Transverse colon (tissue), 4 donors: ENCODE measurements at regions not wholly inside any gene's neighbourhood (a gene's known extent, or its start where the extent isn't known, plus 50 kb on each side); places are given as distances from the start of the nearest gene placed in this dataset.

Source experiments
- DNase-seq: peaks from one replicate; pipeline ENCODE4 v3.0.0-alpha.2; 2019
- H3K27ac ChIP-seq, 4 donors: fragments of 200-600 bp; sonication (generic); 2 replicates each; pipeline ENCODE4 v1.5.1; 2016 to 2018; ENCODE audit warnings: inconsistent platforms in 4 of 4
- H3K27me3 ChIP-seq: fragments of 200-600 bp; sonication (generic); 2 replicates; pipeline ENCODE4 v1.5.1; 2017; ENCODE audit warnings: inconsistent platforms
- H3K36me3 ChIP-seq, 4 donors: fragments of 200-600 bp; sonication (generic); 2 replicates each; pipeline ENCODE4 v1.5.1; 2017 to 2019; ENCODE audit warnings: inconsistent platforms in 4 of 4
- H3K4me1 ChIP-seq, 4 donors: fragments of 200-600 bp; sonication (generic); 2 replicates each; pipeline ENCODE4 v1.5.1; 2017 to 2020; ENCODE audit warnings: inconsistent platforms in 4 of 4
- H3K4me3 ChIP-seq, 4 donors: fragments of 200-600 bp; sonication (generic); 1 replicate in 1 of 4; 2 replicates in 3 of 4; pipeline versions ENCODE4 v1.5.1 to v1.6.1; 2017 to 2019; ENCODE audit warnings: inconsistent platforms in 4 of 4
- H3K9me3 ChIP-seq, 2 donors: fragments of 200-600 bp; sonication (generic); 2 replicates each; pipeline ENCODE4 v1.5.1; 2017 to 2019; ENCODE audit warnings: inconsistent platforms in 2 of 2
- EP300 ChIP-seq: sonication (generic); formaldehyde crosslinking; IDR thresholded peaks from one replicate; pipeline ENCODE4 v1.6.1; 2017; ENCODE audit warnings: antibody characterized with exemption, low read depth
- POLR2A ChIP-seq: fragments of 450-650 bp; IDR thresholded peaks from one replicate; pipeline ENCODE4 v1.6.1; 2016; ENCODE audit warnings: antibody characterized with exemption, mild to moderate bottlenecking, moderate library complexity
- POLR2AphosphoS5 ChIP-seq, 3 donors: sonication (generic); formaldehyde crosslinking; IDR thresholded peaks; one replicate each; pipeline ENCODE4 v1.6.1; 2016; ENCODE audit warnings: antibody characterized with exemption in 3 of 3
- WGBS, 2 donors: methylation state at CpG; one replicate each; pipeline ENCODE4 v1.1.5; 2018; ENCODE audit warnings: low coverage in 1 of 2; 5-methylcytosine and 5-hydroxymethylcytosine counted together
- in situ Hi-C, 4 donors: fragments of 200-750 bp; cut with MboI; loops; one replicate each; pipeline versions ENCODE4 v1.15.0 to v1.15.1; 2017; ENCODE audit warnings: low sequenced_read_pairs in 3 of 4, low pct_ligation_motif_present in 1 of 4, low pct_unique_long_range_greater_than_20kb in 1 of 4
- intact Hi-C: fragments of 100-400 bp; cut with DNase I; formaldehyde crosslinking; loops from one replicate; pipeline ENCODE4 v1.15.1; 2023; ENCODE audit warnings: low total_unique reads
- TF ChIP-seq, protein P1 (sequence below), 5 experiments: fragments of 200-600 bp in 3 of 5; fragments of 450-650 bp in 2 of 5; sonication (generic) in 3 of 5; IDR thresholded peaks; 1 replicate in 2 of 5; 2 replicates in 3 of 5; pipeline ENCODE4 v1.5.1; 2016 to 2017; ENCODE audit warnings: antibody characterized with exemption in 5 of 5, inconsistent platforms in 3 of 5, mild to moderate bottlenecking in 2 of 5, moderate library complexity in 1 of 5

DNA sequence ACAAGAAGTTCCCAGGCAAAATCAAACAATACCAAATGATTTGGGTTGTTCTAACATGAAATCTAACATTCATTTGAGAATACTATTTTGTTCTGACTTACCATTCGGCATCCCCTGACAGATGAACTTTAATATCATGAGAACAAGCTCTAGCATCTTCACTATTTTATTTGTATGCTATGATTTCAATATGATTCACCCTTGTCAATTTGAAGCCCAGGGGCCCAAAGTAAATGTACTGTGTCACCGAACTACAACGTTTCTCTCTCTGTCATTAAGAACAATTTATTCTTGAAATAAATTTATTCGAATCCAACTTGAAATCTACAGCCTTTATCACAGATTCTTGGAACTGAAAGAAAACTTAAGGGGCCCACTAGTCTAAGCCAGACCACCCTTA lies 146.2 kb upstream of the RASSF8 start:
- TF ChIP-seq POLR2A (no peak), EP300 (no peak), POLR2AphosphoS5 (IDR thresholded peaks at IDR 0.05) (no peak)
- TF ChIP-seq, protein P1, sequence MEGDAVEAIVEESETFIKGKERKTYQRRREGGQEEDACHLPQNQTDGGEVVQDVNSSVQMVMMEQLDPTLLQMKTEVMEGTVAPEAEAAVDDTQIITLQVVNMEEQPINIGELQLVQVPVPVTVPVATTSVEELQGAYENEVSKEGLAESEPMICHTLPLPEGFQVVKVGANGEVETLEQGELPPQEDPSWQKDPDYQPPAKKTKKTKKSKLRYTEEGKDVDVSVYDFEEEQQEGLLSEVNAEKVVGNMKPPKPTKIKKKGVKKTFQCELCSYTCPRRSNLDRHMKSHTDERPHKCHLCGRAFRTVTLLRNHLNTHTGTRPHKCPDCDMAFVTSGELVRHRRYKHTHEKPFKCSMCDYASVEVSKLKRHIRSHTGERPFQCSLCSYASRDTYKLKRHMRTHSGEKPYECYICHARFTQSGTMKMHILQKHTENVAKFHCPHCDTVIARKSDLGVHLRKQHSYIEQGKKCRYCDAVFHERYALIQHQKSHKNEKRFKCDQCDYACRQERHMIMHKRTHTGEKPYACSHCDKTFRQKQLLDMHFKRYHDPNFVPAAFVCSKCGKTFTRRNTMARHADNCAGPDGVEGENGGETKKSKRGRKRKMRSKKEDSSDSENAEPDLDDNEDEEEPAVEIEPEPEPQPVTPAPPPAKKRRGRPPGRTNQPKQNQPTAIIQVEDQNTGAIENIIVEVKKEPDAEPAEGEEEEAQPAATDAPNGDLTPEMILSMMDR (IDR thresholded peaks at IDR 0.05): no peak
- no peak overlapping the region for H3K4me3 ChIP-seq
- no peak overlapping the region for H3K27ac ChIP-seq
- in situ Hi-C loops (no loop called here), intact Hi-C loops (no loop called here)
- no peaks in the 10 kb centered on the region for H3K27me3 ChIP-seq
- 78 to 81% methylated on average over 4 of the region's 4 CpGs for WGBS, 2 donors
- DNase-seq: no peak
- no peaks in the 10 kb centered on the region for H3K4me1 ChIP-seq
- H3K9me3 ChIP-seq: no peaks in the 10 kb centered on the region
- H3K36me3 ChIP-seq: no peaks in the 10 kb centered on the region

DNA sequence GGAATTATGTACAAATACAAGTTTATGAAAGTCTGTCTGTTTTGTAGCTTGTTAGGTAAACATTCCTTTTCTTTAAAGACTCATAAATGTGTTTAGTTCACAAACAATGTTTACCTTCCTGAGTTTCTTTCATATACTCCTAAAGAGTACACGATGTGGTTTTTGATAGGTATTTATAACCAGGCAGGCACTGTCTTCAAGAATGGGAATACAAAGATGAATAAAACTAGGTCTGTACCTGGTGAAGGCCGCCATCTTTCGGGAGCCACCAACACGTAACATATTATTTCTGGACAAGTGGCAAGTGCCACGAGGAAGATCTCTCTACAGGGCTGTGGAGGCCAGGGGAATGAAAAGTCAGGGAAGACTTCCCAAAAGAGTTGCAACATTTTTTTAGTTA lies 144.6 kb upstream of the RASSF8 start:
- Histone ChIP-seq H3K4me3 (no peak overlapping the region), H3K36me3 (no peaks in the 10 kb centered on the region), H3K27me3 (no peaks in the 10 kb centered on the region), H3K4me1 (no peaks in the 10 kb centered on the region), H3K9me3 (no peaks in the 10 kb centered on the region), H3K27ac (no peak overlapping the region)
- WGBS, 2 donors: 86 to 87% methylated on average over 5 of the region's 5 CpGs
- no peak for DNase-seq
- intact Hi-C loops: no loop called here
- in situ Hi-C loops: no loop called here
- TF ChIP-seq POLR2A: no peak
- TF ChIP-seq, protein P1 (IDR thresholded peaks at IDR 0.05): no peak
- TF ChIP-seq EP300: no peak

DNA sequence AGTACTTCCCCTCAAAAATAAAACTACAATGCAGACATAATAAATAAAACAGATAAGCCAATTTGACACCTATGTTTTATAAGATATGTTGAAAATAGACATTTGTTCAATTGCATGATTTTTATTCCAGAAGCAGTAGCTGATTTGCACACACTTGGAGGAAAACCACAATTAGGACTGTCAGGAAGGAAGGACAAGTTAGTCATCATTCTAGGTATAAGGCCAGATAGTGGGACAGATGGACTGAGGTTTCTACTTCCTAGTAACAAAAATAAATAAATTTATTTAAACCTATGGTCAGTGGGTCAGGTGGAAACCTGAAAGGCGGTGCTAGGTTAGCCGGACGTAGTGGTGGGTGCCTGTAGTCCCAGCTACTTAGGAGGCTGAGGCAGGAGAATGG lies 141.8 kb upstream of the RASSF8 start:
- Histone ChIP-seq H3K4me3 (no peak overlapping the region), H3K36me3 (no peaks in the 10 kb centered on the region), H3K9me3 (no peaks in the 10 kb centered on the region), H3K27ac (no peak overlapping the region), H3K27me3 (no peaks in the 10 kb centered on the region), H3K4me1 (no peaks in the 10 kb centered on the region)
- in situ Hi-C loops: no loop called here
- DNase-seq: no peak
- no peak for TF ChIP-seq POLR2AphosphoS5 (IDR thresholded peaks at IDR 0.05)
- no peak for TF ChIP-seq EP300
- TF ChIP-seq, protein P1 (IDR thresholded peaks at IDR 0.05): no peak
- no peak for TF ChIP-seq POLR2A
- WGBS, 2 donors: 76 to 100% methylated on average over 3 of the region's 3 CpGs
- intact Hi-C loops: no loop called here

DNA sequence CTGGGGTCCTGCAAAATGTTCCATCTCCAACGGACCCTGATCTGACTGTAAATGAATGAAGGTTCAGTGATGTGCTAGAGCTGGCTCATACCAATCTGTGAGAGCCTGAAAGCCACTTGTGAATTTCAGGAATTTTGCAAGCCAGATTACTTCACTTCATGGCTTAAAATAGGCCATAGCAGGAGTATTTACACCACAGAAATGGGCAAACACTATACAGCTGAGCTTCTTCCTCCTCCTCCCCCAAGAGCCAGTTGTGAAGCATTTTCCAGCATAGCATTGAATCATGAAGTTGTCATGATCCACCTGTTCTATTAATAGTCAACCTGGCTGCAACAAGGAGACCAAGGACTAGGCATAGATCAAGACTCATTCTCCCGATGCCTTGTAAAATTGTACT lies 141.3 kb upstream of the RASSF8 start:
- intact Hi-C loops: no loop called here
- H3K27me3 ChIP-seq: no peaks in the 10 kb centered on the region
- no peak overlapping the region for H3K27ac ChIP-seq
- in situ Hi-C loops: no loop called here
- TF ChIP-seq POLR2A (no peak), EP300 (no peak), POLR2AphosphoS5 (IDR thresholded peaks at IDR 0.05) (no peak)
- TF ChIP-seq, protein P1 (IDR thresholded peaks at IDR 0.05): no peak
- H3K9me3 ChIP-seq: no peaks in the 10 kb centered on the region
- WGBS, 2 donors: 86 to 98% methylated on average over 2 of the region's 2 CpGs
- no peak for DNase-seq
- H3K4me1 ChIP-seq: no peaks in the 10 kb centered on the region
- H3K4me3 ChIP-seq: no peak overlapping the region
- H3K36me3 ChIP-seq: no peaks in the 10 kb centered on the region
